B cell (primary cell): ENCODE measurements at regions not wholly inside any gene's neighbourhood (a gene's known extent, or its start where the extent isn't known, plus 50 kb on each side); places are given as distances from the start of the nearest gene placed in this dataset.

Experiments used
- ATAC-seq: fragments of 200-7000 bp; cut with Tn5 transposase; one replicate; pipeline ENCODE4 v1.10.0; 2021; ENCODE audit warnings: low read depth, mild to moderate bottlenecking, moderate number of reproducible peaks, moderate library complexity
- CTCF ChIA-PET: fragments of 350-600 bp; sonication (Branson Sonifier 250); formaldehyde crosslinking; loops from one replicate; lab custom pipeline; 2021; ENCODE audit warnings: antibody characterized with exemption, inconsistent platforms; lab: Charles Lee
- POLR2A ChIA-PET: fragments of 350-600 bp; sonication (Branson Sonifier 250); formaldehyde crosslinking; loops from one replicate; lab custom pipeline; 2021; ENCODE audit warnings: antibody characterized with exemption; lab: Charles Lee
- DNase-seq: peaks from one replicate; pipeline ENCODE4 v3.0.0; 2013
- H2AFZ ChIP-seq: 2 replicates; pipeline ENCODE4 v1.6.1; 2012; ENCODE audit warnings: mild to moderate bottlenecking, low read depth, low read length; ENCODE audit not compliant: insufficient read depth, poor library complexity, severe bottlenecking
- H3K27ac ChIP-seq, 2 donors: 1 replicate in 1 of 2; 2 replicates in 1 of 2; pipeline ENCODE4 v1.5.1; 2012 to 2013; ENCODE audit warnings: low read length in 2 of 2, mild to moderate bottlenecking in 2 of 2, moderate library complexity in 1 of 2
- H3K27me3 ChIP-seq, 4 experiments: fragments of 200-600 bp in 1 of 4; sonication (generic) in 1 of 4; replicated peaks in 1 of 4; 1 replicate in 2 of 4; 2 replicates in 2 of 4; pipeline versions ENCODE4 v1.6.1 to v1.7.0; 2013 to 2016; ENCODE audit warnings: low read length in 3 of 4, mild to moderate bottlenecking in 2 of 4, mixed read lengths in 1 of 4, moderate library complexity in 1 of 4; ENCODE audit not compliant: insufficient read depth in 4 of 4, control insufficient read depth in 3 of 4; ENCODE audit errors: control extremely low read depth in 1 of 4
- H3K36me3 ChIP-seq, 2 experiments: replicated peaks in 1 of 2; 1 replicate in 1 of 2; 2 replicates in 1 of 2; pipeline versions ENCODE4 v1.6.1 to v1.7.1; 2013; ENCODE audit warnings: low read length in 1 of 2; ENCODE audit not compliant: insufficient read depth in 2 of 2, control insufficient read depth in 1 of 2; ENCODE audit errors: control extremely low read depth in 1 of 2, extremely low read depth in 1 of 2
- H3K4me1 ChIP-seq, 2 donors: fragments of 200-600 bp in 1 of 2; sonication (generic) in 1 of 2; 1 replicate in 1 of 2; 2 replicates in 1 of 2; pipeline versions ENCODE4 v1.5.1 to v1.6.1; 2013 to 2017; ENCODE audit warnings: low read length in 2 of 2; ENCODE audit not compliant: control insufficient read depth in 2 of 2, insufficient read depth in 2 of 2
- H3K4me2 ChIP-seq: replicated peaks from 2 replicates; pipeline ENCODE3; 2012; ENCODE audit warnings: mild to moderate bottlenecking, low read depth, low read length; ENCODE audit not compliant: poor library complexity, severe bottlenecking
- H3K4me3 ChIP-seq, 5 experiments: fragments of 200-600 bp in 1 of 5; sonication (generic) in 1 of 5; 1 replicate in 3 of 5; 2 replicates in 2 of 5; pipeline versions ENCODE4 v1.5.1 to v1.7.0; 2011 to 2016; ENCODE audit warnings: low read length in 4 of 5, mild to moderate bottlenecking in 4 of 5, low read depth in 2 of 5, control low read depth in 1 of 5, moderate library complexity in 1 of 5; ENCODE audit not compliant: insufficient read depth in 1 of 5; ENCODE audit errors: control extremely low read depth in 1 of 5, extremely low read depth in 1 of 5
- H3K79me2 ChIP-seq: fragments of 200-600 bp; sonication (generic); one replicate; pipeline ENCODE4 v1.6.0; 2016; ENCODE audit warnings: low read length; ENCODE audit not compliant: control insufficient read depth, insufficient read depth
- H3K9ac ChIP-seq: fragments of 200-600 bp; sonication (generic); 2 replicates; pipeline ENCODE4 v1.6.1; 2017; ENCODE audit warnings: mild to moderate bottlenecking, low read length, moderate library complexity
- H3K9me3 ChIP-seq, 3 donors: one replicate each; pipeline versions ENCODE4 v1.6.1 to v1.7.1; 2013; ENCODE audit warnings: low read length in 2 of 3; ENCODE audit not compliant: control insufficient read depth in 2 of 3, insufficient read depth in 1 of 3; ENCODE audit errors: control extremely low read depth in 1 of 3
- H4K20me1 ChIP-seq: 2 replicates; pipeline ENCODE4 v1.6.0; 2012; ENCODE audit warnings: mild to moderate bottlenecking, low read length; ENCODE audit not compliant: insufficient read depth, control insufficient read depth, poor library complexity, severe bottlenecking
- H3K27ac Mint-ChIP-seq: one replicate; pipeline ENCODE4 v1.8.0; 2021; ENCODE audit warnings: mixed read lengths
- H3K27me3 Mint-ChIP-seq: one replicate; pipeline ENCODE4 v1.8.0; 2021; ENCODE audit warnings: mixed read lengths
- H3K4me1 Mint-ChIP-seq: one replicate; pipeline ENCODE4 v1.8.0; 2021; ENCODE audit warnings: mixed read lengths
- H3K4me3 Mint-ChIP-seq: one replicate; pipeline ENCODE4 v1.8.0; 2021; ENCODE audit warnings: mixed read lengths
- H3K9me3 Mint-ChIP-seq: one replicate; pipeline ENCODE4 v1.8.0; 2022; ENCODE audit warnings: mixed read lengths; ENCODE audit not compliant: insufficient read depth
- CTCF ChIP-seq: fragments of 200-600 bp; IDR thresholded peaks from one replicate; pipeline ENCODE4 v1.8.0; 2022; ENCODE audit warnings: antibody characterized with exemption, mild to moderate bottlenecking
- EZH2 ChIP-seq: IDR thresholded peaks from 2 replicates; pipeline ENCODE4 v1.6.1; 2012; ENCODE audit warnings: borderline replicate concordance, low read depth, mild to moderate bottlenecking, moderate library complexity, low read length; ENCODE audit not compliant: insufficient read depth, poor library complexity, severe bottlenecking
- WGBS: methylation state at CpG from one replicate; pipeline ENCODE4 v1.1.5; 2013; ENCODE audit warnings: missing lambda C conversion rate; ENCODE audit not compliant: insufficient coverage; 5-methylcytosine and 5-hydroxymethylcytosine counted together
- intact Hi-C: fragments of 100-400 bp; cut with micrococcal nuclease; formaldehyde crosslinking; loops from one replicate; pipeline ENCODE4 v1.10.0; 2022

DNA sequence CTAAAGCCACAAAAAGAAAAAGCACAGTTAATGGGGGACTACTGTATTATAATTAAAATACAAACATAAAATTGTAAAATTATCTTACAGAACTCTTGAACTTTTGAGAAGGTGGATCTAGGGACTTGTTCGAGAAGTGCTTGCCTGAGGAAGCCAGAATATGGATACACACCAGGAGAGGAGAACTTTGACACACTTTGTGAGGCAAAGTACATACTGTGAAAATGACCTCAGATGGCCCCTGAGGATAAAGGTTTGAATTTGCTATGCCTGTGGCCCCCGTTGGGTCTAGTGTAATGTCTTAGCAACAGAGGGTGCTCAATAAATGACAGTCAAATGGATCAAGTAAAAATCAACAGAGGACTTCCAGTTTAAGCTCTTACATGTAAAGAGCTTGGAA lies 148.2 kb upstream of the CYP1B1 start:
- H4K20me1 ChIP-seq = no peaks in the 10 kb centered on the region
- no peaks in the 10 kb centered on the region for H3K4me1 ChIP-seq
- no peak overlapping the region for H3K27ac Mint-ChIP-seq
- no peak overlapping the region for H3K27ac ChIP-seq
- no peak overlapping the region for H3K4me3 ChIP-seq
- no peak overlapping the region for H3K4me2 ChIP-seq
- H2AFZ ChIP-seq = no peak overlapping the region
- ATAC-seq (no peak), DNase-seq (no peak)
- H3K36me3 ChIP-seq = no peaks in the 10 kb centered on the region
- no peaks in the 10 kb centered on the region for H3K4me1 Mint-ChIP-seq
- peaks cover 0 to 20% (median 2%) of the 10 kb centered on the region in 4 experiments for H3K27me3 ChIP-seq
- no peak for TF ChIP-seq CTCF
- no peak for TF ChIP-seq EZH2
- H3K9me3 ChIP-seq = peaks cover 0 to 1% (median 0%) of the 10 kb centered on the region in 3 donors
- 100% methylated on average over 2 of the region's 2 CpGs for WGBS
- no peaks in the 10 kb centered on the region for H3K79me2 ChIP-seq
- ChIA-PET CTCF (no interaction called here), POLR2A (no interaction called here)
- peaks cover 40% of the 10 kb centered on the region for H3K27me3 Mint-ChIP-seq
- H3K9ac ChIP-seq = no peak overlapping the region
- intact Hi-C loops = no loop called here
- H3K4me3 Mint-ChIP-seq = no peak overlapping the region
- no peaks in the 10 kb centered on the region for H3K9me3 Mint-ChIP-seq

GRCh38 chr2:38223256-38223655 lies 147.3 kb upstream of the CYP1B1 start:
- no CpG with 5 or more reads among the region's 4 CpGs for WGBS
- ATAC-seq (no peak), DNase-seq (no peak)
- no peaks in the 10 kb centered on the region for H3K36me3 ChIP-seq
- Mint-ChIP-seq H3K27me3 (peaks cover 42% of the 10 kb centered on the region), H3K27ac (no peak overlapping the region), H3K4me3 (no peak overlapping the region), H3K4me1 (no peaks in the 10 kb centered on the region), H3K9me3 (no peaks in the 10 kb centered on the region)
- CTCF ChIA-PET = no interaction called here
- no peak overlapping the region for H3K4me2 ChIP-seq
- intact Hi-C loops = no loop called here
- H3K4me3 ChIP-seq = no peak overlapping the region
- H3K27ac ChIP-seq = no peak overlapping the region
- POLR2A ChIA-PET = no interaction called here
- no peaks in the 10 kb centered on the region for H3K4me1 ChIP-seq
- H4K20me1 ChIP-seq = no peaks in the 10 kb centered on the region
- no peak overlapping the region for H3K9ac ChIP-seq
- peaks cover 0 to 20% (median 8%) of the 10 kb centered on the region in 4 experiments for H3K27me3 ChIP-seq
- H2AFZ ChIP-seq = no peak overlapping the region
- no peaks in the 10 kb centered on the region for H3K79me2 ChIP-seq
- TF ChIP-seq EZH2 (no peak), CTCF (no peak)
- peaks cover 0 to 1% (median 0%) of the 10 kb centered on the region in 3 donors for H3K9me3 ChIP-seq
